IMR-90 (cell line): ENCODE measurements at regions not wholly inside any gene's neighbourhood (a gene's known extent, or its start where the extent isn't known, plus 50 kb on each side); places are given as distances from the start of the nearest gene placed in this dataset.

ENCODE experiments used
- ATAC-seq: fragments of 200-7000 bp; cut with Tn5 transposase; 2 replicates; pipeline ENCODE4 v1.9.1; 2020; ENCODE audit warnings: low read depth, mild to moderate bottlenecking, moderate library complexity
- BruUV-seq: library from RNA; stranded (reverse); fragments of 400-500 nt; replicated peaks from 2 replicates; lab custom pipeline; 2021; lab: Mats Ljungman, UMichigan
- CTCF ChIA-PET: fragments of 300-600 bp; formaldehyde crosslinking; extraction: SDS; loops from one replicate; lab custom pipeline; 2021; ENCODE audit warnings: antibody characterized with exemption; lab: Yijun Ruan, JAX
- POLR2A ChIA-PET: fragments of 300-600 bp; sonication (Branson Sonifier 250); formaldehyde crosslinking; loops from one replicate; lab custom pipeline; 2022; ENCODE audit warnings: antibody characterized with exemption; ENCODE audit not compliant: unreplicated experiment; lab: Charles Lee
- DNase-seq: peaks from one replicate; pipeline ENCODE4 v3.0.0; 2013
- H2AFZ ChIP-seq: replicated peaks from 2 replicates; pipeline ENCODE3; 2013; ENCODE audit warnings: low read length, mild to moderate bottlenecking; ENCODE audit not compliant: poor library complexity
- H2AK5ac ChIP-seq: 2 replicates; pipeline ENCODE4 v1.6.1; 2013; ENCODE audit warnings: low read depth, low read length, inconsistent platforms
- H2AK9ac ChIP-seq: replicated peaks from 2 replicates; pipeline ENCODE3; 2013; ENCODE audit warnings: mild to moderate bottlenecking, low read depth, low read length, moderate library complexity; ENCODE audit not compliant: poor library complexity
- H2BK120ac ChIP-seq: 2 replicates; pipeline ENCODE4 v1.6.1; 2013; ENCODE audit warnings: low read depth, low read length, inconsistent platforms
- H2BK15ac ChIP-seq: 3 replicates; pipeline ENCODE4 v1.6.1; 2013; ENCODE audit warnings: low read depth, low read length, inconsistent platforms
- H2BK20ac ChIP-seq: 2 replicates; pipeline ENCODE4 v1.6.1; 2013; ENCODE audit warnings: low read depth, mild to moderate bottlenecking, inconsistent platforms, low read length, moderate library complexity
- H2BK5ac ChIP-seq: 2 replicates; pipeline ENCODE4 v1.6.1; 2013; ENCODE audit warnings: mild to moderate bottlenecking, low read depth, low read length, inconsistent platforms; ENCODE audit not compliant: poor library complexity, severe bottlenecking
- H3K14ac ChIP-seq: replicated peaks from 2 replicates; pipeline ENCODE4 v1.6.1; 2013; ENCODE audit warnings: low read depth, low read length, inconsistent platforms
- H3K18ac ChIP-seq: 2 replicates; pipeline ENCODE4 v1.6.1; 2013; ENCODE audit warnings: low read depth, low read length, control low read depth
- H3K23ac ChIP-seq: 2 replicates; pipeline ENCODE4 v1.6.1; 2013; ENCODE audit warnings: low read depth, low read length, inconsistent platforms
- H3K27ac ChIP-seq: 2 replicates; pipeline ENCODE4 v1.5.1; 2013; ENCODE audit warnings: mild to moderate bottlenecking, control low read depth, low read length; ENCODE audit not compliant: insufficient read depth
- H3K27me3 ChIP-seq: 2 replicates; pipeline ENCODE4 v1.6.1; 2013; ENCODE audit warnings: low read length; ENCODE audit not compliant: control insufficient read depth, insufficient read depth
- H3K36me3 ChIP-seq: 2 replicates; pipeline ENCODE4 v1.6.1; 2013; ENCODE audit warnings: low read length, mixed read lengths; ENCODE audit not compliant: control insufficient read depth, insufficient read depth
- H3K4ac ChIP-seq: 2 replicates; pipeline ENCODE4 v1.6.1; 2013; ENCODE audit warnings: low read depth, low read length, inconsistent platforms
- H3K4me1 ChIP-seq: 2 replicates; pipeline ENCODE4 v1.6.1; 2013; ENCODE audit warnings: low read length, mixed read lengths; ENCODE audit not compliant: control insufficient read depth, insufficient read depth
- H3K4me2 ChIP-seq: 2 replicates; pipeline ENCODE4 v1.6.1; 2013; ENCODE audit warnings: low read depth, mild to moderate bottlenecking, control low read depth, low read length, moderate library complexity
- H3K4me3 ChIP-seq: 2 replicates; pipeline ENCODE4 v1.5.1; 2013; ENCODE audit warnings: low read depth, mild to moderate bottlenecking, control low read depth, low read length, moderate library complexity; ENCODE audit not compliant: insufficient read depth
- H3K56ac ChIP-seq: 2 replicates; pipeline ENCODE4 v1.6.1; 2013; ENCODE audit warnings: low read length, inconsistent platforms; ENCODE audit not compliant: insufficient read depth; ENCODE audit errors: extremely low read depth
- H3K79me1 ChIP-seq, 2 experiments: 2 replicates each; pipeline ENCODE4 v1.6.1; 2013; ENCODE audit warnings: low read length in 2 of 2, inconsistent platforms in 1 of 2, low read depth in 1 of 2
- H3K9ac ChIP-seq: 2 replicates; pipeline ENCODE4 v1.6.1; 2013; ENCODE audit warnings: low read depth, low read length, control low read depth
- H3K9me1 ChIP-seq: 2 replicates; pipeline ENCODE4 v1.6.1; 2013; ENCODE audit warnings: low read length, inconsistent platforms; ENCODE audit not compliant: insufficient read depth
- H3K9me3 ChIP-seq: 2 replicates; pipeline ENCODE4 v1.6.1; 2013; ENCODE audit warnings: low read length; ENCODE audit not compliant: control insufficient read depth, insufficient read depth
- H4K20me1 ChIP-seq: 2 replicates; pipeline ENCODE4 v1.6.1; 2013; ENCODE audit warnings: low read length, inconsistent platforms; ENCODE audit not compliant: insufficient read depth
- H4K5ac ChIP-seq: 2 replicates; pipeline ENCODE4 v1.6.1; 2013; ENCODE audit warnings: mild to moderate bottlenecking, low read depth, low read length, control low read depth
- H4K8ac ChIP-seq, 2 experiments: 2 replicates each; pipeline ENCODE4 v1.6.1; 2013; ENCODE audit warnings: low read depth in 2 of 2, low read length in 2 of 2, control low read depth in 1 of 2, inconsistent platforms in 1 of 2
- H4K91ac ChIP-seq: 2 replicates; pipeline ENCODE4 v1.6.1; 2013; ENCODE audit warnings: low read depth, low read length, inconsistent platforms; ENCODE audit not compliant: insufficient read depth
- CHD1 ChIP-seq: IDR thresholded peaks from 2 replicates; pipeline ENCODE4 v1.6.1; 2012; ENCODE audit warnings: low read depth, low read length, improper control_type of control experiment
- FOS ChIP-seq: fragments of 150-350 bp; IDR thresholded peaks from 2 replicates; pipeline ENCODE4 v1.6.1; 2016; ENCODE audit warnings: low read depth, low read length
- MAFK ChIP-seq: IDR thresholded peaks from 2 replicates; pipeline ENCODE4 v1.6.1; 2012; ENCODE audit warnings: low read depth, low read length, improper control_type of control experiment
- MAZ ChIP-seq: IDR thresholded peaks from 2 replicates; pipeline ENCODE4 v1.6.1; 2012; ENCODE audit warnings: low read depth, mild to moderate bottlenecking, low read length, improper control_type of control experiment, moderate library complexity, borderline replicate concordance
- MXI1 ChIP-seq: IDR thresholded peaks from 2 replicates; pipeline ENCODE4 v1.6.1; 2012; ENCODE audit warnings: low read depth, mild to moderate bottlenecking, low read length, moderate library complexity, borderline replicate concordance
- RAD21 ChIP-seq: IDR thresholded peaks from 2 replicates; pipeline ENCODE4 v1.6.1; 2012; ENCODE audit warnings: low read length, improper control_type of control experiment
- RFX5 ChIP-seq: IDR thresholded peaks from 2 replicates; pipeline ENCODE4 v1.8.0; 2012; ENCODE audit warnings: low read depth, mild to moderate bottlenecking, low read length, moderate library complexity
- USF2 ChIP-seq: fragments of 150-350 bp; IDR thresholded peaks from 2 replicates; pipeline ENCODE4 v1.6.1; 2017; ENCODE audit warnings: mild to moderate bottlenecking, antibody characterized with exemption, low read length, low read depth
- dilution Hi-C: fragments of 300-500 bp; cut with HindIII; formaldehyde crosslinking; loops from one replicate; pipeline ENCODE4 v1.14.3; 2018; ENCODE audit warnings: low sequenced_read_pairs; ENCODE audit not compliant: unreplicated experiment
- in situ Hi-C: fragments of 300-500 bp; cut with MboI; formaldehyde crosslinking; loops from 3 replicates; pipeline ENCODE4 v1.14.3; 2019; ENCODE audit warnings: low sequenced_read_pairs, inconsistent platforms, mixed read lengths
- intact Hi-C: fragments of 100-400 bp; cut with micrococcal nuclease; formaldehyde crosslinking; loops from 2 replicates; pipeline ENCODE4 v1.10.0; 2022

- Histone ChIP-seq H3K27ac (no peak overlapping the region), H2BK120ac (no peak overlapping the region), H3K18ac (no peak overlapping the region), H2BK5ac (no peak overlapping the region), H3K9me1 (no peaks in the 10 kb centered on the region), H3K4me2 (no peak overlapping the region), H3K36me3 (no peaks in the 10 kb centered on the region), H3K23ac (no peak overlapping the region), H3K14ac (no peak overlapping the region), H4K8ac (no peak overlapping the region), H3K56ac (no peak overlapping the region), H3K9me3 (0 out of 2 replicates have a peak, but pooled peaks cover 2% of the 10 kb centered on the region), H4K91ac (no peak overlapping the region), H2AFZ (no peak overlapping the region), H3K79me1 (no peaks in the 10 kb centered on the region), H4K20me1 (no peaks in the 10 kb centered on the region), H3K4ac (no peak overlapping the region), H3K4me1 (no peaks in the 10 kb centered on the region), H3K9ac (no peak overlapping the region), H2AK5ac (no peak overlapping the region), H3K27me3 (no peaks in the 10 kb centered on the region), H2BK20ac (no peak overlapping the region), H2BK15ac (no peak overlapping the region), H2AK9ac (no peak overlapping the region), H4K5ac (no peak overlapping the region), H3K4me3 (no peak overlapping the region)
- DNase-seq (no peak), ATAC-seq (no peak)
- no peak for TF ChIP-seq MXI1
- TF ChIP-seq RFX5, result no peak
- no peak for TF ChIP-seq RAD21
- TF ChIP-seq MAFK, result no peak
- TF ChIP-seq CHD1, result no peak
- no peak for TF ChIP-seq MAZ
- TF ChIP-seq FOS, result no peak
- no peak for TF ChIP-seq USF2
- no TSS peak for BruUV-seq
- in situ Hi-C loops, result no loop called here
- dilution Hi-C loops, result no loop called here
- ChIA-PET POLR2A (no interaction called here), CTCF (interaction anchor here (0.6 kb wide), 1 partner anchor 122 kb away, joined by 3 read pairs; no protein-coding TSS in a partner anchor)
- intact Hi-C loops, result no loop called here
Observed at GRCh38 chr2:206388698-206389097, 54.6 kb upstream of the ADAM23 start.
